GM11168 (cell line): ENCODE measurements at regions not wholly inside any gene's neighbourhood (a gene's known extent, or its start where the extent isn't known, plus 50 kb on each side); places are given as distances from the start of the nearest gene placed in this dataset.

Experiments used
- in situ Hi-C: fragments of 300-500 bp; cut with MboI; formaldehyde crosslinking; loops from one replicate; pipeline ENCODE4 v1.12.0; 2022; ENCODE audit warnings: low sequenced_read_pairs; ENCODE audit not compliant: unreplicated experiment

DNA sequence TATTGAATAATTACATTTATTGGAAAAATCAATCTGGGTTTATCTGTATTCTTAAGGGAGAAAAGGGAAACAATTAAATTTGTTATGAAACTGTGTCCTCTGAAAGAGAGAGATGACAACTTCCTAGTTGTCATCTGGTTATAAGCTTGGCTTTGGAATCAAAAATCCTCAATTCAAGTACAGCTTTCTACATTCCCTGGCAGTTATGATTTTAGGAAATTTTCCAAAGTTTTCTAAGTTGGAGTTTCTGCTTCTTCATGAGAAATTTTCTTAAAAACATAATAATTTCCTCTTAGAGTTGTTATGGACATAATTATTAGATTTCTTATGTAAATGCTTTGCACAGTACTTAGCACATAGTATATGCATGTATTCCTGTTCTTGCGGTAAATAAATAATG is 625.6 kb upstream of the SLC39A10 start:
- in situ Hi-C loops: no loop called here

DNA sequence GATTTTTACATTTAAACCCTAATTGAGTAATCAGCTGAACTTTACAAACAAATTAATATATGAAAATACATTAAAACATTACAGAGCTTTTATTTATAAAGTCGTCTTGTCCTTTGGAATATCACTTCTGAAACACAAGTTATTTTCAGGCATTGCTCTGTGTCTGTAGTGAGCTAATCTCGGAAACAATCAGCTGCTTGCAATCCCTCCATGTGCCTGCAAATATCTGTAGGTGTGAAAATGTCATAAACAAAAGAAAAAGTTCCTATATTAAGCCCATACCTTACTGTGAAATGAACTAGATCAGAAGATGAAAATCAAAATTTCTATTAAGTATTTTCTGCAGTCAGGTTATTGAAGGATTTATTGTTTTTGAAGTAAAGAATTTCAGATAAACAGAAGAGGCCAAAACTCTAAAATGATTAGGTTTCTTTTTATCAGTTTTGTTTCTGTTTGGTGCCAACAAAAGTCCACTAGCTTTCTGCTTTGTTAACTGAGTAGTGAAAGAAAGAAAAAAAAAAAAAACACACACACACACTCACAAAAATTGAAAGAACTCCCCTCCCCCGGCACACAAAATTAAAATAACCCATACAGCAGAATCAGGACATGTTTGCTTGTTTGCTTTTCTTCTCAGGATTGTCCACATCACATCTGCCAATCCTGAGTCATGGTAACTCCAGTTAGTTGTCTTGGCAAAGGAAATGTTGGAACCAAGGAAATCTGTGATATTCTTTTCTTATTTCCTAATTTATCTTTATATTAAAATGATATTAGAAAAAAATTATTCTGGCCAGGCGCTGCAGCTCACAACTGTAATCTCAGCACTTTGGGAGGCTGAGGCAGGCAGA is 627.0 kb upstream of the SLC39A10 start:
- in situ Hi-C loops: no loop called here

DNA sequence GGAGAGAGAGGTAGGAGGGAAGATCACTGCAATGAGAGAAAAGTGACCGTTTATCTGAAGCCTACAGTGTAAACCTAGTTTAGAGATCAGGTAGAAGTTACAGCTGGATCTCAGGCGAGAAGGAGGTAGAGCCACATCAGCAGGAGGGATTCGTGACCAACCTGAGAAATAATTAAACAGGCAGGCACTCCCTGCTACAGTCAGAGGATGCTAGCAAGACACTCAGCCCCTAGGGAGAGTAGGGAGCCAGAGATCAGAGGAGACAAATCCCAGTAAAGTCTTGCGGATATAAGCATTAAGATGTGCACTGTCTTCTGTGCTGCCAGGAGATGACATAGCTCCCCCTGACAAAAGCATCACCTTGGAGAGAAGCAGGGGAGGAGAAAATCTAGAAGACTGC is 629.1 kb upstream of the SLC39A10 start:
- in situ Hi-C loops: no loop called here

GRCh38 chr2:195026261-195026660 is 630.8 kb upstream of the SLC39A10 start:
- in situ Hi-C loops: no loop called here

GRCh38 chr2:195022508-195022830 is 634.6 kb upstream of the SLC39A10 start:
- in situ Hi-C loops: no loop called here

GRCh38 chr2:195021711-195022507 is 635.1 kb upstream of the SLC39A10 start:
- in situ Hi-C loops: no loop called here

DNA sequence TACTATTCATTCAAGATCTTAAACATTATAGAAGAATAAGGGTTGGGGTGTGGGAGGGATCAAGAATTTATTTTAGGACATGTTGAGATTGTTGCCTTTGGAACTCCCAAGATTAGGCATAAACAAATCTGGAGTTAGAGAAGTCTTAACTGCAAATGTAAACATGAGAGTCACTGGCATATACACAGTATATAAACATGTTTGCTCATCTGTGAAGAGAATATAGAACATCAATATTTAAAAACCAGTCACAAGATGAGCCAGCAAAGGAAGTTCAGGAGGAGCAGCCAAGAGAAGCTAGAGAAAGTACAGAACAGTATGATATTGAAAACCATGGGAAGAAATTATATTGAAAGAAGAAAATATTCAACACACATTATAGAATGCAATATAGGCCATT is 638.6 kb upstream of the SLC39A10 start:
- in situ Hi-C loops: no loop called here

DNA sequence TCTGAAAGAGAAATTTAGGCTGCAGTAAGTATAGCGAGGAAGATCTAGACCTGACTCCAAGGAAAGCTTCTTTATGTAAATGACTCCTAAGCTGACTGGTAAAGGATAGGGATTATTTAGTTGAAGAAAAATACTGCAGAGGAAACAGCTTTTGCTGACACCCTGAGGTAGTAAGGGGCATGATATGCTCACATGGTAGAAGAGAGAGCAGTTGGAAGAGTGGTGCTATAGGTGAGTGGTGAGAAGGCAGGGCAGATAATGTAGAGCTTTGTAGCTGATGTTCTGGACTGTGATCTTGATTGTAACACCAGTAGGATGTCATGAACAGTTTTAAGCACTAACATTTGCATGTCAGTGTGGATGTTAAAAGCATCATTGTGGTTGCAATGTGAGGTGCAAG is 639.1 kb upstream of the SLC39A10 start:
- in situ Hi-C loops: no loop called here

- in situ Hi-C loops: no loop called here
These were observed 640.2 kb upstream of the SLC39A10 start for GRCh38 chr2:195016841-195017240.

DNA sequence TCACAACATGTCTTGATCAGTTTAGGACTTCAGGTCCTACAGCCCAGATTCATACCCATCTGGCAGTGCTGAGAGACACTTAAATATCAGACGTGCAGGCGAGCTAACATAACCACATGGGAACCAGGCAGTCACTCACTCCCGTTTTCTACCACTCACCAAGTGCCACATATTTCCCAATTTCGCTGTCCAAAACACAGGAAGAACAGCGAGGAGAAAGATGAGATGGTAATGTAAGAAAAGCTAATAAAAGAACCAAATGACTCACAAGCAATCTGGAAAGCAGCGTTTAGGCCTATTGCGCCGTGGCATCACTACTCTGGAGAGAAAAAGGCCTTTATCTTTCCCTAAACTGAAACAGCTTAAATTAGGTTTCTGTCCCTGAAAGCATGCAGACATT is 647.8 kb upstream of the SLC39A10 start:
- in situ Hi-C loops: no loop called here

DNA sequence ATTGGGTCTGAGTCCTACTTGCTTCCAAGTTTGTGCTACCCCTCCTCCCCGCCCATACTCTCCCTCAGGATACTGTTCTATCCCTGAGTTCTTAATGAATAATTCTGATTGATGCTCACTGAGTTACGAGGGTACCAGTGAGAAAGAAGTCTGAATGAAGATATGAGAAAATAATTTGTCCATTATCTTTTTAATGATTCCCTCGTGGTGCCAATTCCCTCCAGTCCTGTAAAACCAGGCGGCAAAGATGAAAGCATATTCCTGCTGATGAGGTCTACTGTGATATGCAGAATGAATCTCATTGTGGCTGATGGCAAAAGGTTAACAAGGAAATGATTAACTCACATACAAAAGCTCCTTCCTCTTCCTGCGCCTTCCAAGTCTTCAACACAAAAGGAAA is 650.2 kb upstream of the SLC39A10 start:
- in situ Hi-C loops: no loop called here

DNA sequence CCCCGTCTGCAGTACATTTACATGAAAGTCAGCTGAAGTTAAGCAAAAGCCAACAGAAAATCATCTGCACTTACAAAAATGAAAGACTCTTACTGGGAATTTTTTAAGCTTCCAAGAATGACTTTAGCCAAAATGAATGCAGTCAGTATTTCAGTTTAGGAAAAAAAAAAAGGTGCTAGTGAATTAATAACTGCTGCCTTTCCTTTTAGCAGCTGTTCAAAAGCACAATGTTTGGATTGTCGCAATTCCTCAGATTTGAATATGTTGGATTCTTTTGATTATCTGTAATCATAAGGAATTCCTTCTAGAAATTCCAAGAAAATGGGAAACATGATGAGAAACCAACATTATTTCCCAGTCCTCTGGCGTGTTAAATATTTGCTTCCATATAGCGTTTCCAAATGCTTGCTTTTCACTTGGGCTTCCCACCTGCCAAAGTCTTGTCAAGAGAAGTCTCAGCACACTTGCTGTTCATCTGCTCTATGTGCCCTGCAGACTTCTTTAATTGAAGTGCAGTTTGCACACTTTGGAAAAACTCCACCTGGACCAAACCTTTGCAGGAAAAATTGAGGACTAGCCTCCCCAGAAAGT is 653.0 kb upstream of the SLC39A10 start:
- in situ Hi-C loops: no loop called here

GRCh38 chr2:195001924-195002323 is 655.1 kb upstream of the SLC39A10 start:
- in situ Hi-C loops: no loop called here

- in situ Hi-C loops: no loop called here
These were observed 657.3 kb upstream of the SLC39A10 start for GRCh38 chr2:194999771-195000170.

- in situ Hi-C loops: no loop called here
These were observed 664.4 kb upstream of the SLC39A10 start for GRCh38 chr2:194992648-194993047.

GRCh38 chr2:194985258-194985657 is 671.8 kb upstream of the SLC39A10 start:
- in situ Hi-C loops: no loop called here

GRCh38 chr2:194962254-194962653 is 694.8 kb upstream of the SLC39A10 start:
- in situ Hi-C loops: no loop called here

GRCh38 chr2:194954218-194954617 is 702.8 kb upstream of the SLC39A10 start:
- in situ Hi-C loops: no loop called here

GRCh38 chr2:194946826-194947225 is 710.2 kb upstream of the SLC39A10 start:
- in situ Hi-C loops: no loop called here

GRCh38 chr2:194938066-194938465 is 719.0 kb upstream of the SLC39A10 start:
- in situ Hi-C loops: no loop called here

- in situ Hi-C loops: no loop called here
These were observed 729.5 kb upstream of the SLC39A10 start for GRCh38 chr2:194927489-194927888.
